Retinal pigment epithelial cell (primary cell): ENCODE measurements at regions not wholly inside any gene's neighbourhood (a gene's known extent, or its start where the extent isn't known, plus 50 kb on each side); places are given as distances from the start of the nearest gene placed in this dataset.
"Not testable (repeated sequence)": the region's sequence is repeated elsewhere in the genome, so short reads cannot be mapped to it uniquely, and the experiment has no call there.

Experiments
- DNase-seq: peaks from one replicate; pipeline ENCODE4 v3.0.0-alpha.2; 2010; ENCODE audit warnings: low read depth
- H3K4me3 ChIP-seq: 2 replicates; pipeline ENCODE4 v1.5.1; 2011; ENCODE audit warnings: mild to moderate bottlenecking, low read length, control low read depth, moderate library complexity
- CTCF ChIP-seq: conservative IDR thresholded peaks from 2 replicates; pipeline ENCODE4 v1.5.1; 2011; ENCODE audit warnings: low read depth, low read length, control low read depth, inconsistent platforms

- no peak for DNase-seq
- no peak overlapping the region for H3K4me3 ChIP-seq
- TF ChIP-seq CTCF = no peak
These were observed 2170.5 kb upstream of the DEFB115 start for GRCh38 chr20:29086938-29087337.

- not testable (repeated sequence) for DNase-seq, H3K4me3 ChIP-seq
These were observed 2169.6 kb upstream of the DEFB115 start for GRCh38 chr20:29087887-29088286.

GRCh38 chr20:29088472-29088871 lies 2169.0 kb upstream of the DEFB115 start:
- DNase-seq, H3K4me3 ChIP-seq: not testable (repeated sequence)

- DNase-seq, H3K4me3 ChIP-seq: not testable (repeated sequence)
These were observed 2168.1 kb upstream of the DEFB115 start for GRCh38 chr20:29089409-29089808.

- not testable (repeated sequence) for H3K4me3 ChIP-seq, DNase-seq
These were observed 2163.5 kb upstream of the DEFB115 start for GRCh38 chr20:29093958-29094357.

GRCh38 chr20:29096695-29097094 lies 2160.8 kb upstream of the DEFB115 start:
- not testable (repeated sequence) for H3K4me3 ChIP-seq, DNase-seq

- H3K4me3 ChIP-seq, DNase-seq: not testable (repeated sequence)
These were observed 2149.6 kb upstream of the DEFB115 start for GRCh38 chr20:29107884-29108283.

GRCh38 chr20:29109386-29109785 lies 2148.1 kb upstream of the DEFB115 start:
- not testable (repeated sequence) for H3K4me3 ChIP-seq, DNase-seq

- not testable (repeated sequence) for H3K4me3 ChIP-seq, DNase-seq
These were observed 2142.4 kb upstream of the DEFB115 start for GRCh38 chr20:29115097-29115496.

GRCh38 chr20:29119141-29119540 lies 2138.3 kb upstream of the DEFB115 start:
- H3K4me3 ChIP-seq = no peak overlapping the region
- TF ChIP-seq CTCF = no peak
- no peak for DNase-seq

GRCh38 chr20:29119684-29120083 lies 2137.8 kb upstream of the DEFB115 start:
- H3K4me3 ChIP-seq, DNase-seq: not testable (repeated sequence)

GRCh38 chr20:29120088-29120487 lies 2137.4 kb upstream of the DEFB115 start:
- H3K4me3 ChIP-seq, DNase-seq: not testable (repeated sequence)

- DNase-seq = not testable (repeated sequence)
These were observed 2136.9 kb upstream of the DEFB115 start for GRCh38 chr20:29120575-29120974.

GRCh38 chr20:29122784-29123183 lies 2134.7 kb upstream of the DEFB115 start:
- not testable (repeated sequence) for H3K4me3 ChIP-seq, DNase-seq

More at GRCh38 chr20:29120575-29120974, 2136.9 kb upstream of the DEFB115 start:
- not testable (repeated sequence) for H3K4me3 ChIP-seq
